CD4-positive, alpha-beta T cell treated with Interleukin-4 for 4 hours (primary cell): ENCODE measurements at regions not wholly inside any gene's neighbourhood (a gene's known extent, or its start where the extent isn't known, plus 50 kb on each side); places are given as distances from the start of the nearest gene placed in this dataset.

ENCODE experiments used
- DNase-seq: peaks from one replicate; pipeline ENCODE4 v3.0.0-alpha.2; 2020

GRCh38 chr12:75900226-75900625 lies 131.3 kb downstream of the PHLDA1 start:
- DNase-seq = no peak

DNA sequence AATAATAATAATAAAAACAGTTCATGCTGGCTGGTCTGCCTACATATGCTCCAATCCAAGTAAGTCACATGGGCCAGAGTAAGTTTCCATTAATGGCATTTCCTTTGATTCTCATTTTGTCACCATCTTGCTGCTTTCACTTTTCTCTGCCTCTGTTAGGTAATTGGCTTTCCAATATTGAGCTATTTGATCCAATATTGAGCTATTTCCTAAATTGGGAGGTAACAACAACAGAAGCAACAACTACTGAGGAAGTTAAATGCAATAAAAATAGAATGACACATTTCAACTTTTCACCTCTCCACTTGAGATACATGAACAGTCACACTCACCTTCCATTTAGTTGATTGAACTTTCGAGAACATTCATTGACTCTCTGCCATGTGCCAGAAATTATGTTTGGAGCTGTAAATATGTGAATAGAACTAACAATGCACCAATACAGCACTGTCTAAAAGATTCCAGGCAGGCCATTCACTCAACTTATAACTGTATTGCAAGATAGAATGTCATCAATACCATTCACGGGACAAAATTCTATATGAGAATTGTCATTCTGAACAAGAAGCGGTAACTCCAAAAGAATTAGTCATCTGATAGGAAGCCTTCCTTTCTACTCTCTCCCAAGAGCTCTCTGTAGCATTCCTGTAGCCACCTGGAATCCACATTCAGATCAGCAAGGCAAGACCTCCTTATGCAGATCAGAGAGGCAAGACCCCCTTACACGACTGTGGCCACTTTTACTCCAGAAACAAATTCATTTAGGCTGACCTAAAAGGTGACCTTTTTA lies 136.4 kb downstream of the PHLDA1 start:
- no peak for DNase-seq

- no peak for DNase-seq
These were observed 137.8 kb downstream of the PHLDA1 start for GRCh38 chr12:75893765-75894164.

DNA sequence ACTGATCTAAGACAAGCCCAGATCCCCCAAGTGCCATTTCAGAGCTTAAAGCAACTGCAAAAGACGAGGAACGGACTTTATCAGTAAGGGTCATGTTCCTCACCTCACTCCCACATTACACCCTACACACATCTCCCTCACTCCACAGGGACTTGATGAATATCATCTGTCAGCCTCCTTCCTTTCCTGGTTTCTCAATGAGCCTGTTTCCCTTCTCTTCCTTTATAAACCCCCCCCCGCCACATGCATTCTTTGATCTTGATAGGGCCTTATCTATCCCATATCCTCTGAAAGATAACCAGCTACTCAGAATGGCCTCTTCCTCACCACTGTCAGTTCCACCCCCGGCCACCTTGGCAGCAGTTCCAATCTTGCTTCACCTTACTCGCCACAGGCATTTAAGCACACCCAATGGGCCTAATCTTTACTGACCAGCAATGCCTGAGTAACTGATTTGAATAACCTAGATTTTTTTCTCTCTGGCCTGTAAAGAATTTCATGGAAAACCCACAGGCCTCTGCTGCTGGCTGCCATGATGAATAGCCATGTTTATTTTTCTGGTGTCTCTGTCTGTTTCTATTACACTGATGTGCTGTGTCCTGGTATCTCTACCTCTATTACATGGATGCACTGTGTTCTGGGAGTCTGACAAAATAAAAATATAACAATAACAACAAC lies 138.7 kb downstream of the PHLDA1 start:
- DNase-seq = no peak

DNA sequence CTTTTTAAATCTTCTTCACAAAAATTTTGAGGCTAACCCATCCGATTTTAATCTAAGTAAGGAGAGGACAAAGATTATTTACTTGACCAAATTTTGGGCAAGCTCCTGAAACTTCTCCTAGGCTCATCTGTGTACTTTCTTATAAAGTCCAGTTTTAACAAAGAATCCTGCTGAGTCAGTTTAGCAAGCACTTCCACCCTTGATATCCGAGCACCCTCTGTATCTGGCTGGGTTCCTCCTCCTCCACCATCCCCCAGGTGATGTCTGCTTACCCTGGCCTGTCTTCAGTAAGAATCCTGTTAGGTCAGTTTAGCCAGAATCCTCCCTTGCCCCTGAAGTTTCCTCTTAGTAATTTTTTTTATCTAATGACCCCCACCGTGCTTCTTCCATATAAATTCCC lies 140.5 kb downstream of the PHLDA1 start:
- no peak for DNase-seq

DNA sequence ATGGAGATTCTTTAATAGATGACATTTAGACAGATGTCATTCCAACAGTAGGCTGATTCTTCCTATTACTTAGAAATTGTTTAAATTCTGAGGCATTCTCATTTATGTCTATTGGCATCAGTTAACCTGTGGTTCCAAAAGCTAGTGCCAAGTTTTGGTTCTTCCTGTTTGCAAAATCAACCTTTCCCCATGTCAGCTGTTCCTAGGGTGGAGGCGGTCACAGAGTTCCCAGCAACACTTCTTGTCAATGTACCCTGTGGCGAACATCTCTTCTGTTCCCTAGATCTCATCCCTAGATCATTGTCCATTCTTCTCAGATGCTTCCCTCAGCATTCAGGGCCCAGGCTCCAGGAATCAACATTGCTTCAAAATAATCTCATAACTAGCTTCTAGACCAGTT lies 140.9 kb downstream of the PHLDA1 start:
- DNase-seq = no peak

DNA sequence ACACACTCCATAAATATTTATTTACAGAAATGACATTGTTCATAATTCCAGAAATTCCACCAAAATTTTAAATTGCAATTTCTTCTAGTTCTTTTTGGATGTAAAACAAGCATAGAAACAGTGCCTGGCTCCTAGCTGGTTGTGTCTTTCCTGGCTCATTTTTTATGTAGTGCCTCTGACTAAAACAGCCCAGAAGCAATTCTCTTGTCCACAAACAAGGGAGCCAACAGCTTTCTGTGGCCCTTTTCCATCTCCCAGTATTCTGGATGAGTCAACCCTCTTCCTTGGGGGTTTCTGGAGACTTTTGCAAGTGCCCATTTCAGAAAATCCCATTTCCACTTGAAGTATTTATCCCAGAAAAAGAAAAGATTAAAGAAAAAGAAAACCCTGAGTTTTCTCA lies 141.4 kb downstream of the PHLDA1 start:
- no peak for DNase-seq

GRCh38 chr12:75888874-75889613 lies 142.5 kb downstream of the PHLDA1 start:
- no peak for DNase-seq

DNA sequence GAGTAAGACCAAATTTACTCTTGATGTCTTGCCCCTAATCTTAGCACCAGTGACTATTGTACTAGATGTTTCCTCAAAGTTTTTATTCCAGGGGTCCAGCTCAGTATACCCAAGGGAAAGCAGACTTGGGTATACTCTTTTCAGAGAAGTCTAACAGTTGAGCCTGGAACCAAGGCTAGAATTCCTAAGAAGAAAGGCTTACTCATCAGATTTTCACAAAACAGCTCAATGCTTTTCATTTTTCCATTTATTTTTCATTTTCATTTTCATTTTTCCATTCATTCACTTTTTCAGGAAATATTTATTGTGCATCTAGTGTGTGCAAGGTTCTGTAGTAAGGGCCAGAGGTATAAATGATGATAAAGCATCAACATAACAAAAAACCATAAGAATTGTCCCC lies 143.2 kb downstream of the PHLDA1 start:
- DNase-seq = no peak

- DNase-seq = no peak
These were observed 143.6 kb downstream of the PHLDA1 start for GRCh38 chr12:75887979-75888378.

DNA sequence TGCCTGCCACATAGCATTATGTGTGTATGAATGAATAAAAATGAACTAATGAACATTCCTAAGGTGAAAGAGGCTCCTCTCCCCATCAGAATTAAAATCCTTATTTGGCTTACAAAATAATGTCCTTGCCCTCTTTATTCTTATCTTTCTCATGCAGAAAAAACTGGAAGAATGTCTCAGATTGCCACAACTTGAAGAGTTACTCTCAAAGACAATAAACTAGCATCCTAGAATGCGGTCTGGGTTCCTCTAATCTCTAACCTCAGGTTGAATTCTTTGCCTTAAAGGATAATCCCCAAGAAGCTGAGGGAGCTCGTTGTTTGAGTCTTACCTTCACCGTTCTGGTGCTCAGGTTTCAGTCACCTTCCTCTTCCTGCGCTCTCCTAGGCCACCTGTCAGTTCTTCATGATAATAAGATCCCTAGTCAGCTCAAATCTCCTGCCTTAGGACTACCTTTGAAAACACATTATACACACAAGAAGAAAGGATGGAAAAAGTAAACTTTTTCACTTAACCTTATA lies 147.1 kb downstream of the PHLDA1 start:
- DNase-seq = no peak

DNA sequence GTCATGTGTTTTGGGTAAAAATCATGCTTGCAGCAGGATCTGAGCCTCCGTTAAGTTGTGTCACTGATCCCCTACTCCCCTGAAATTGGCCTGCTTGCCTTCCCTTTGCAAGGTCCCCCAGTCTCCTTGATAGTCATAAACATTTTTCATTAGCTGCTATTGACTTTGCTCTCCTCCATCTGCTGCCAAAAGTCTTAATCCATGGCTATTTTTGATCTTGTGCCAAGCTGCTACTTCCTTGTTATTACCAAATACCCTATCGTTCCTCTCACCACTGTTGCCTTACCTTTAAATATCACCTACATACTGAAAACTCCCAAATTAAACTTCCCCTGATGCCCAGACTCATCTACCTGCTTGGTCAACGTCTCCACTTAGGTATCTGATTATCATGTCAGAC lies 148.3 kb downstream of the PHLDA1 start:
- DNase-seq = no peak

DNA sequence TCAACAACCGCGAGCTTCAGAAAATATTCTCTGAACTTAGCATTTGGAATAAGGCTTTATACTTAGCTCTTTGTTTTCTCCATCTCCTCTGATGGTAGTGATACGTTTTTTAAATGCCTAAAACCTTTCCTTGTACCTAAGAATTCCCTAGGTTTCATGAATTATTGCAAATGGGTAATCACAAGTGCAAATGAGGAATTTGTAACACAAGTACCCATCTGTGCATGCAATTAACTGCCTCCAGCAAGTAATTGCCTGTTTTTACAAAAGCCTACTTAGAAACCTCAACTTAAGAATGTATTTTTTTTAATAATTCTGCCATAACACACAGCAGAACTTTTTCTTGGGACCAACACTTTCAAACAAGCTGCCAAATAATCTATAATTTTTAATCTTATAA lies 149.2 kb downstream of the PHLDA1 start:
- DNase-seq = no peak

GRCh38 chr12:75881920-75882319 lies 149.7 kb downstream of the PHLDA1 start:
- DNase-seq = no peak

GRCh38 chr12:75877763-75878621 lies 153.6 kb downstream of the PHLDA1 start:
- DNase-seq = no peak

DNA sequence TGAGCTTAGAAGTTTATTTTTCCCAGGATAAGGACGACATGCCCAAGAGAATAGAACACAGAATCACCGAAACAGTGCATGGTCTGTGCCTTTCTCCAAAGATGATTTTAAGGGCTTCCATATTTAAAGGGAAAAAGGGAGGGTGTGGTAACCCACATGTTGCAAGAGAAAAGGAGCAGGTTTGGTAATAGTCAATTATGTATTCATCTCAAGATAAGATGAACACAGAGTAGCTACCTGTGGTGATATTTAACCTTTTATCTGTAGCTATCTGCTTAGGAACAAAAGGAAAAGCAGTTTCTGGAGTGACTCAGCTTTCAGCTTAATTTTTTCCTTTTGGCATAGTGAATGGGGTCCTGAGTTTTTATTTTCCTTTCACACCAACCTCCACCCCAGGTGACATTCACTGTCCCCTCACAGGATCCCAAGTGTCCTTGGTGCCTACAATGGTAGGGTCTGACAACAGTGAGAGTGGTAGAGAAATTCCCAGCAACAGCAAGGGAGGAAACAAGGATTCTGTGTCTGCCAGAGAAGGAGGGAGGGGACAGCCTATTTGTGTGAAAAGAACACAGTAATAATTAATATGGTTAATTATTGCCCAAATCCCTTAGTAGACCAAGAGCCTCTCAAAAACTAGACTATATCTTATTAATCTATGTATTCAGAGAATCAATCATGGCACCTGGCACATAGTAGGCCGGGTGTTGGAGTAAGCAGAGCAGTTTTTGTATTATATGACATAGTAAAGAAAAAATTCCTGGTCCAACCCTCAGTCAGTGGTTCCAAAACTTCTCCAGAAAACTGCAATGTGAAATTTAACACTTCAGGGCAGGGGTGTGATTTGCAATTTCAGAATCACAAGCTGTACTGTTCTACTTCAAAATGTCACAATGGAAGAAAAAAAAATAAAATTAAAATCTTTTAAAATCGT lies 154.5 kb downstream of the PHLDA1 start:
- DNase-seq = no peak

- DNase-seq = no peak
These were observed 157.1 kb downstream of the PHLDA1 start for GRCh38 chr12:75874441-75874840.

DNA sequence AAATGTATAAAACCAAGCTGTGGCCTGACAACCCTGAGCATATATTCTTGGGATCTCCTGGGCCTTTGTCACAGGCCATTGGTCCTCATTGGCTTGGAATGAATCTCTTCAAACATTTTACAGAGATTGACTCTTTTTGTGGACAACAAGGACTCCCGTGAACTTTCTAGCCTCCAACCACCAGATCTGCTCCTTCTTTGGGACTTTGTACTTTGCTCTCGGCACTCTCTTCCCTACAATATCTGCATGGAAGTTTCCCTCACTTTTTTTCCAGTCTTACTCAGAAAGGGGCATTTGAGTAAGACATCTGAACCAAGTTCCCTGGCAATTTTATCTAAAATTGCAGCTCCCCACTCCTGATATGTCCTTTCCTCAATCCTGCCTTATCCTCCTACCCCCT lies 158.8 kb downstream of the PHLDA1 start:
- DNase-seq = no peak

DNA sequence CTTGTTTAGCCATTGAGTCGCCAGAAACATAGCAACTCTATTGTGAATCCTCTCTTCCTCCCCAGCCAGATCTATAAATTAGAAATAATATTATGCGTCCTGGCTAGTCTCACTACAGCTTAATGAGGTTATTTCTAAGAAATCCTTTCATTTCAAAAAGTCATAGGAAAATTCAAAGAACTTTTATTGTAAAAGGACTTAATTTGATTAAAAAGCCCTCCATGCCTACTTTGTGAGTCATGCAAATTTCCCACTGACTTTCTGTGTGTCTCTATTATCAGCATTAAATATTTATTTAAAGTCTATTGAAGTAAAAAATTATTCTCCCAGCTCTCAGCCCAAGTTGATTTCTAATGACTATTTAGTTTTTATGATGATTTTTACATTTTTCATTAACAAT lies 160.7 kb downstream of the PHLDA1 start:
- no peak for DNase-seq

DNA sequence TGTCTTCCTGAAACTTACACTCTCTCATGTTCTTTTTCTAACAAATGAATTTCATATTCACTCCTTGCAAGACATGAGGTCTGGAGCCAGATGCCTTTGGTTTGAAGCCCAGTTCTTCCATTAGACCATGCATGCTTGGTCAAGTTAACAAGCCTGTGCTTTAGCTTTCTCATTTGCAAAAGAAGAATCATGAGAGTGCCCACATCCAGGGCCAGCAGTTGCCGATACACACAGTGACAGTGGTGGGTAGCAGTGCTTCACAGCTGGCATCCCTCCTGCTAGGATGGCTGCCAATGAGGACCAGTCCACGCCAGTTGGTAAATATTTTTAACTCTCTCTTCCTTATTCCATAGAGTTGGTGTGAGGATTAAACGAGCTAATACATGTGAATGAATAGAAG lies 163.1 kb downstream of the PHLDA1 start:
- no peak for DNase-seq

DNA sequence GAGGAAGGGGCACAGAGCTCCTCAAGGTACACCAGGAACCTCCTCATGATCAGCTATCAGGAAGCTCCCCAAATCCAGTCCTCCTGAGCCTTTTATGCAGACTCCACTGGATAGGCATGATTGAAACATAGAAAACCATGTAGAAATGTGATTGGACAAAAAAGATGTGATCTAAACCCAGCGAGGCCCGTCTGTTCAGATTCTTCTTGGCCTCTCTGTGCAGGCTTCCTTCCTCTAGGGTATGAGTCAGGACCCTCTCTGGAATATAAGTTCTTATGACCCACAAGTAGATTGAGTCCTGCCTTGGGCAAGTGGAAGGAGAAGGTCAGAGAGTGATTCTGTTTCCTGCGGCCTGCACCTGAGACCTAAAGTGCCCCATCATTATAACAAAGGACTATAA lies 166.3 kb downstream of the PHLDA1 start:
- no peak for DNase-seq

DNA sequence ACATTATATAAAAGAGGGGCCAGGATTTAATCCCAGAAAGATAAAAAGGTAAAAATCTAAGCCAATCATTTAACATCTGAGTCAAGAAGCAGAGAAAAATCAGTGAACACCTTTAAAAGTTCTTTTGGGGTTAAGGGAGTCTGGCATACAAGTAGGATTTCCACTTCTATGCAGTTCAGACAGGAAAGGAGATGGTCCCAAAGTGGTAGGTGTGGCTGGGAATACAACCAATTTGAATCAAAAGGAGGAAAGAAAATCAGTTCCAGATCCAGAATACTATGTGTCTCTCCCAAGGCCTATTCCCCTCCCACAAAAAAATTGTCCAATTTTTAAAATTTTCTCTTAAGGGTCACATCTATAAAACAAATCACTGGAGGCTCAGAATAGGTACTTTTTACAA lies 167.4 kb downstream of the PHLDA1 start:
- no peak for DNase-seq
